GM18907 (cell line): ENCODE measurements at regions not wholly inside any gene's neighbourhood (a gene's known extent, or its start where the extent isn't known, plus 50 kb on each side); places are given as distances from the start of the nearest gene placed in this dataset.
"Not testable (repeated sequence)": the region's sequence is repeated elsewhere in the genome, so short reads cannot be mapped to it uniquely, and the experiment has no call there.

Experiments
- ATAC-seq: cut with Tn5 transposase; IDR thresholded peaks from one replicate; pipeline ENCODE4 v1.9.1; 2021; ENCODE audit warnings: mild to moderate bottlenecking, moderate library complexity; ENCODE audit not compliant: unreplicated experiment

- no peak for ATAC-seq
These were observed 172.1 kb downstream of the GOLGA6L6 start for GRCh38 chr15:20369500-20369899.

- ATAC-seq: no peak
These were observed 172.6 kb downstream of the GOLGA6L6 start for GRCh38 chr15:20368974-20369373.

- ATAC-seq: no peak
These were observed 174.5 kb downstream of the GOLGA6L6 start for GRCh38 chr15:20367093-20367492.

GRCh38 chr15:20363591-20363990 is 178.0 kb downstream of the GOLGA6L6 start:
- not testable (repeated sequence) for ATAC-seq

GRCh38 chr15:20361091-20361490 is 180.5 kb downstream of the GOLGA6L6 start:
- no peak for ATAC-seq

- no peak for ATAC-seq
These were observed 182.7 kb downstream of the GOLGA6L6 start for GRCh38 chr15:20358779-20359414.

GRCh38 chr15:20358066-20358778 is 183.4 kb downstream of the GOLGA6L6 start:
- no peak for ATAC-seq

- no peak for ATAC-seq
These were observed 184.0 kb downstream of the GOLGA6L6 start for GRCh38 chr15:20357481-20358065.

- peak; percentile 2 for ATAC-seq
These were observed 184.6 kb downstream of the GOLGA6L6 start for GRCh38 chr15:20356911-20357480.

- peak; percentile 55 for ATAC-seq
These were observed 185.1 kb downstream of the GOLGA6L6 start for GRCh38 chr15:20356444-20356910.

GRCh38 chr15:20355256-20355868 is 186.2 kb downstream of the GOLGA6L6 start:
- no peak for ATAC-seq

- not testable (repeated sequence) for ATAC-seq
These were observed 186.7 kb downstream of the GOLGA6L6 start for GRCh38 chr15:20354884-20355223.

- ATAC-seq: no peak
These were observed 187.4 kb downstream of the GOLGA6L6 start for GRCh38 chr15:20353966-20354883.

- ATAC-seq: no peak
These were observed 189.1 kb downstream of the GOLGA6L6 start for GRCh38 chr15:20352241-20353200.

GRCh38 chr15:20351448-20351971 is 190.1 kb downstream of the GOLGA6L6 start:
- no peak for ATAC-seq

- ATAC-seq: no peak
These were observed 191.7 kb downstream of the GOLGA6L6 start for GRCh38 chr15:20349774-20350498.

GRCh38 chr15:20348900-20349773 is 192.5 kb downstream of the GOLGA6L6 start:
- ATAC-seq: no peak
